ENCODE measurements at regions not wholly inside any gene's neighbourhood (a gene's known extent, or its start where the extent isn't known, plus 50 kb on each side); places are given as distances from the start of the nearest gene placed in this dataset.

DNA sequence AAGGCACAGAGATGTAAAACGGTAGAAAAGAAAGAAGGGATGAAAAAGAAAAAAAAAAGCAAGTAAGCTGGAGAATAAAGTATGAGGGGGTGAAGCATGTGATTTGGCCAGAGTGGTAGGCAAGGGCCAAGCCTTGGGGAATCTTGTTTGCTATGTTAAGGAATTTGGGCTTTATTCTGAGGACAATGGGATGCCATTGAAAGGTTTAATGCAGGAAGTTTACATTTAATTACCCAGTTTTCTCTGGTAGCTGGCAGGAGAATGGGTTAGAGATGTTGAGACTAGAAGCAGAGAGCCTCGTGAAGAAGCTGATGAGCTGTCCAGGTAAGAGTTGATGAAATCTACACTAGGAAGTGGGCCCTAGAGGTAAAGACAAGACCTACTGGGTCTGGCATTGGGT lies 455.9 kb downstream of the PDCD6IP start:
- TF ChIP-seq CTCF (IDR thresholded peaks at IDR 0.05) (no peak), POLR2A (IDR thresholded peaks at IDR 0.05) (no peak)
